Esophagus muscularis mucosa (tissue), 4 donors: ENCODE measurements at regions not wholly inside any gene's neighbourhood (a gene's known extent, or its start where the extent isn't known, plus 50 kb on each side); places are given as distances from the start of the nearest gene placed in this dataset.

Experiments used
- DNase-seq: peaks from one replicate; pipeline ENCODE4 v3.0.0-alpha.2; 2017; ENCODE audit errors: extremely low spot score
- H3K27ac ChIP-seq, 4 donors: fragments of 200-600 bp; sonication (generic); replicated peaks in 1 of 4; 1 replicate in 3 of 4; 2 replicates in 1 of 4; pipeline ENCODE4 v1.5.1; 2016 to 2019; ENCODE audit warnings: mild to moderate bottlenecking in 1 of 4
- H3K27me3 ChIP-seq, 4 donors: fragments of 200-600 bp; sonication (generic); one replicate each; pipeline versions ENCODE4 v1.5.1 to v1.6.0; 2016 to 2019
- H3K36me3 ChIP-seq, 4 donors: fragments of 200-600 bp; sonication (generic); one replicate each; pipeline ENCODE4 v1.5.1; 2016 to 2019
- H3K4me1 ChIP-seq, 4 donors: fragments of 200-600 bp; sonication (generic); one replicate each; pipeline ENCODE4 v1.5.1; 2016 to 2019
- H3K4me3 ChIP-seq, 4 donors: fragments of 200-600 bp; sonication (generic); 1 replicate in 2 of 4; 2 replicates in 2 of 4; pipeline ENCODE4 v1.5.1; 2016 to 2019; ENCODE audit warnings: mild to moderate bottlenecking in 4 of 4, moderate library complexity in 1 of 4
- H3K9me3 ChIP-seq, 4 donors: fragments of 200-600 bp; sonication (generic); 1 replicate in 3 of 4; 2 replicates in 1 of 4; pipeline ENCODE4 v1.5.1; 2016 to 2019
- CTCF ChIP-seq, 3 experiments: fragments of 200-600 bp in 2 of 3; fragments of 450-650 bp in 1 of 3; sonication (generic) in 2 of 3; IDR thresholded peaks; one replicate each; pipeline ENCODE4 v1.5.1; 2017 to 2019; ENCODE audit warnings: antibody characterized with exemption in 3 of 3, mild to moderate bottlenecking in 2 of 3, moderate library complexity in 1 of 3
- EP300 ChIP-seq: sonication (generic); formaldehyde crosslinking; IDR thresholded peaks from one replicate; pipeline ENCODE4 v1.6.1; 2017; ENCODE audit warnings: antibody characterized with exemption
- POLR2A ChIP-seq: fragments of 450-650 bp; IDR thresholded peaks from one replicate; pipeline ENCODE4 v1.6.1; 2017; ENCODE audit warnings: antibody characterized with exemption, moderate library complexity, mild to moderate bottlenecking, low read depth
- POLR2AphosphoS5 ChIP-seq, 2 donors: sonication (generic); formaldehyde crosslinking; IDR thresholded peaks; one replicate each; pipeline ENCODE4 v1.6.1; 2017; ENCODE audit warnings: antibody characterized with exemption in 2 of 2
- WGBS: methylation state at CpG from one replicate; pipeline ENCODE4 v1.1.5; 2018; 5-methylcytosine and 5-hydroxymethylcytosine counted together
- intact Hi-C: fragments of 100-400 bp; cut with DNase I; formaldehyde crosslinking; loops from one replicate; pipeline ENCODE4 v1.15.1; 2023

- no peak for DNase-seq
- WGBS, result 74% methylated on average over 3 of the region's 3 CpGs
- intact Hi-C loops, result no loop called here
- no peak for TF ChIP-seq POLR2AphosphoS5 (IDR thresholded peaks at IDR 0.05)
- no peak for TF ChIP-seq POLR2A
- no peak for TF ChIP-seq CTCF (IDR thresholded peaks at IDR 0.05)
- no peak for TF ChIP-seq EP300
- Histone ChIP-seq H3K36me3 (no peaks in the 10 kb centered on the region), H3K9me3 (no peaks in the 10 kb centered on the region), H3K27ac (no peak overlapping the region), H3K4me3 (no peak overlapping the region), H3K4me1 (peaks cover 2 to 9% (median 8%) of the 10 kb centered on the region in 4 donors), H3K27me3 (no peaks in the 10 kb centered on the region)
These were observed 221.9 kb downstream of the TSN start for GRCh38 chr2:121977326-121977725.

GRCh38 chr2:121992700-121993099, 237.2 kb downstream of the TSN start:
- H3K36me3 ChIP-seq, result no peaks in the 10 kb centered on the region
- H3K27me3 ChIP-seq, result no peaks in the 10 kb centered on the region
- no peaks in the 10 kb centered on the region for H3K4me1 ChIP-seq
- DNase-seq, result peak; percentile 70
- H3K9me3 ChIP-seq, result peaks cover 0 to 6% (median 0%) of the 10 kb centered on the region in 4 donors
- H3K4me3 ChIP-seq, result no peak overlapping the region
- H3K27ac ChIP-seq, result no peak overlapping the region
- TF ChIP-seq CTCF (IDR thresholded peaks at IDR 0.05) (no peak), EP300 (no peak), POLR2A (no peak), POLR2AphosphoS5 (IDR thresholded peaks at IDR 0.05) (no peak)
- 65% methylated on average over 3 of the region's 3 CpGs for WGBS
- intact Hi-C loops, result no loop called here

GRCh38 chr2:121993682-121994081, 238.2 kb downstream of the TSN start:
- intact Hi-C loops, result no loop called here
- 92% methylated on average over 4 of the region's 5 CpGs for WGBS

GRCh38 chr2:121994238-121995206, 239.1 kb downstream of the TSN start:
- peaks cover 0 to 9% (median 3%) of the 10 kb centered on the region in 4 donors for H3K4me1 ChIP-seq
- peak; percentile 57 for DNase-seq
- no peaks in the 10 kb centered on the region for H3K27me3 ChIP-seq
- H3K36me3 ChIP-seq, result no peaks in the 10 kb centered on the region
- no peaks in the 10 kb centered on the region for H3K9me3 ChIP-seq
- no peak for TF ChIP-seq POLR2AphosphoS5 (IDR thresholded peaks at IDR 0.05)
- TF ChIP-seq POLR2A, result no peak
- TF ChIP-seq CTCF (IDR thresholded peaks at IDR 0.05), result no peak
- TF ChIP-seq EP300, result no peak
- no peak overlapping the region for H3K27ac ChIP-seq
- 92% methylated on average over 3 of the region's 3 CpGs for WGBS
- intact Hi-C loops, result no loop called here
- H3K4me3 ChIP-seq, result no peak overlapping the region

More at GRCh38 chr2:121993682-121994081, 238.2 kb downstream of the TSN start:
- Histone ChIP-seq H3K36me3 (no peaks in the 10 kb centered on the region), H3K4me1 (peaks cover 0 to under 1% (median 0%) of the 10 kb centered on the region in 4 donors), H3K27me3 (no peaks in the 10 kb centered on the region), H3K4me3 (no peak overlapping the region), H3K27ac (no peak overlapping the region), H3K9me3 (peaks cover 0 to 5% (median 0%) of the 10 kb centered on the region in 4 donors)
- no peak for TF ChIP-seq CTCF (IDR thresholded peaks at IDR 0.05)
- no peak for TF ChIP-seq POLR2A
- peak; percentile 57 for DNase-seq
